GM10248 (cell line): ENCODE measurements at regions not wholly inside any gene's neighbourhood (a gene's known extent, or its start where the extent isn't known, plus 50 kb on each side); places are given as distances from the start of the nearest gene placed in this dataset.

ENCODE experiments used
- CTCF ChIA-PET: fragments of 300-600 bp; sonication (Branson Sonifier 250); formaldehyde crosslinking; extraction: SDS; loops from one replicate; lab custom pipeline; 2021; ENCODE audit warnings: antibody characterized with exemption; lab: Yijun Ruan, JAX
- POLR2A ChIA-PET: fragments of 350-650 bp; sonication (Branson Sonifier 250); formaldehyde crosslinking; extraction: SDS; loops from one replicate; lab custom pipeline; 2020; ENCODE audit warnings: antibody characterized with exemption; lab: Yijun Ruan, JAX
- DNase-seq: peaks from one replicate; pipeline ENCODE4 v3.0.0; 2012; ENCODE audit errors: extremely low spot score
- TF ChIP-seq, protein P1 (sequence below): IDR thresholded peaks from 2 replicates; pipeline ENCODE4 v1.5.1; 2012; ENCODE audit warnings: mild to moderate bottlenecking, low read depth; ENCODE audit errors: extremely low read depth, missing control alignments, control extremely low read depth

DNA sequence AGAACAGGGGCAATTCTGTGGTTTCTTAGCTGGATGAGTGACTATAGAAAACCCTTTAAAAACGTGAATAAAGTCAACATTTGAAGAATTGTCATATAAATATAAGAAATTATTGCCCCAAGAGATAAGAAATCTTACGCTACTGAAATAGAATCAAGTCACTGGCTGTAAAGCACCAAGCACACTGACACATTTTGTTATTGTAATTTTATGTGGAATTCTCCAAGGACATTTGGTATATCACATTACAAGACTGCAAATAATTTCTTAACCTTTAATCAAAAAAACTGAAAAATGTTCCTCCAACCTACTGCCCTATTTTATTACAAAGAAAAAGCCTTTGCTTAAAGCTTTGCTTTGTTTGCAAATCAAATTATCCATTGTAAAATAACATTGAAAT, 383.3 kb downstream of the IPMK start:
- ChIA-PET POLR2A (no interaction called here), CTCF (interaction anchor here (1.3 to 2.0 kb wide), 2 partner anchors 10 to 15 kb away, joined by 3 to 6 read pairs; no protein-coding TSS in a partner anchor)
- DNase-seq: no peak
- TF ChIP-seq, protein P1, sequence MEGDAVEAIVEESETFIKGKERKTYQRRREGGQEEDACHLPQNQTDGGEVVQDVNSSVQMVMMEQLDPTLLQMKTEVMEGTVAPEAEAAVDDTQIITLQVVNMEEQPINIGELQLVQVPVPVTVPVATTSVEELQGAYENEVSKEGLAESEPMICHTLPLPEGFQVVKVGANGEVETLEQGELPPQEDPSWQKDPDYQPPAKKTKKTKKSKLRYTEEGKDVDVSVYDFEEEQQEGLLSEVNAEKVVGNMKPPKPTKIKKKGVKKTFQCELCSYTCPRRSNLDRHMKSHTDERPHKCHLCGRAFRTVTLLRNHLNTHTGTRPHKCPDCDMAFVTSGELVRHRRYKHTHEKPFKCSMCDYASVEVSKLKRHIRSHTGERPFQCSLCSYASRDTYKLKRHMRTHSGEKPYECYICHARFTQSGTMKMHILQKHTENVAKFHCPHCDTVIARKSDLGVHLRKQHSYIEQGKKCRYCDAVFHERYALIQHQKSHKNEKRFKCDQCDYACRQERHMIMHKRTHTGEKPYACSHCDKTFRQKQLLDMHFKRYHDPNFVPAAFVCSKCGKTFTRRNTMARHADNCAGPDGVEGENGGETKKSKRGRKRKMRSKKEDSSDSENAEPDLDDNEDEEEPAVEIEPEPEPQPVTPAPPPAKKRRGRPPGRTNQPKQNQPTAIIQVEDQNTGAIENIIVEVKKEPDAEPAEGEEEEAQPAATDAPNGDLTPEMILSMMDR: no peak

DNA sequence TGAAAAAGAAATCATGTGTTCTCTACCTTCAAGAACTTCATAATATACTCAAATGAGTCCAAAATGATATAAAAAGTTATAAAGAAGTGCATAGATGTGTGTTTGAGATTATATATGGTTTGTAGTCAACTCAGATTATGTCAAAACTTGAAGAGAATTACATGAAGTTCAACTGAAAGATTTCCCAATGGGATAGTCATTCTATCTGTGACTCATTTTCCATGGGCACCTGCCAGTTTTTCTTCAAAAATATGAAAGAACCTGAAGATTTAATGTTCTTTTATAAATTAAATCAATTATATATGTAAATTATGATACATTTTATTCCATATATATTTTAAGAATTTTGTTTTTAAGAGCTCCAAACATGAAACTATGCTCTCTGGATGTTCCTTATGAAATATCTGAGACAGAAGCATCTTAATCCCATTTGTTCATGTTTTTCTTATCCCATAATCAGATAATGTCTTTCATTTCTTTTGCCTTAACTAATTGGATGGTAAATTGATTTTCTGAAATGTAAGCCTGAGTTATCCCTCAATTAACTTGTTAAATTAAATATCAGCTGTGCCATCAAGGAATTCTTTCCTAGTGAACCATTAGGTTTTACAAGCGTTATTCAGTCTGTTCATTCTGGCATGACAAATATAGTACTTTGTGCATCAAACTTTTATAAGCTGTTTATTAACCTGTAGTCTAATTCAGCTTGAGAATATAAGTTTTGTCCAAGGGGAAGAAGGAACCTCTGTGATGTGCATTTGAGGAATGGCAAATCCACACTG, 387.1 kb downstream of the IPMK start:
- ChIA-PET POLR2A (no interaction called here), CTCF (interaction anchor here (1.2 kb wide), 1 partner anchor 11 kb away, joined by 3 read pairs; no protein-coding TSS in a partner anchor)
- TF ChIP-seq, protein P1: no peak
- DNase-seq: no peak

DNA sequence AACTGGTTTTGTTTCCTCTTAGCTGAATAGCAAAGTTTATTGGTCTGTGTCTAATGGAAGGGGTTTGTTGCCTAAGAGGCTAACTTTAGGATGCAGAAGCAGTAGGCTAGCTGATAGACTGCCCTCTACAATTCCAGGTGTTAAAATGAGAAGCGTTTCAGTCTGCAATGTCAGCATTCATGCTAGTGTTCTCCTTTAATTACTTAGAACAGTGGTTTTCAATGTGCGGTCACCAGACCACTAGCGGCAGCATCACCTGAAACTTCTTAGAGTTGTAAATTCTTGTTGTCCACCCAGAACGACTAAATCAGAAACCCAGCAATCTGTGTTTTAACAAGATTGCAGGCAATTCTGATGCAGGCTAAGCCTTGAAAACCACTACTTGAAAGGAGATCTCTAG, 392.9 kb downstream of the IPMK start:
- DNase-seq: no peak
- CTCF ChIA-PET: interaction anchor here (2.6 kb wide), 1 partner anchor 10 kb away, joined by 6 read pairs; no protein-coding TSS in a partner anchor
- POLR2A ChIA-PET: no interaction called here
- TF ChIP-seq, protein P1: no peak

DNA sequence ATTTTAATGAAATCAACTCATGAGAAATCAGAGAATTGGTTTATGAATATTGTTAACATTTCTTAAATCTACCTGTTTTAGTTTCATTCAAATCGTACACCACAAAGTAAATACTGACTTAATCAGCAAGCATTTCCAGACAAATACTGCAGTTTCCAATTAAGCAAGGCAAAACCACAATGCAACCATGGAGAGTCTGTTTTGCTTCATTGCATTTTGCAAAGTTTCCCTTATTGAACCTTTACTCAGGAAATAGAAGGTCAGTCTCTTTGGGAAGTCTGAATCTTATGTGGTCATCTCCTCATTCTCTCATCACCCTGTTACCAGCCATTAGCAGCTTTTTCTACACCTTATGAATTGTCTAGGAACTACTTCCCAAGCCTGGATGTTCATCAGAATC, 400.5 kb downstream of the IPMK start:
- CTCF ChIA-PET: interaction anchor here (1.5 kb wide), 1 partner anchor 23 kb away, joined by 4 read pairs; no protein-coding TSS in a partner anchor
- TF ChIP-seq, protein P1: no peak
- POLR2A ChIA-PET: no interaction called here
- DNase-seq: no peak

DNA sequence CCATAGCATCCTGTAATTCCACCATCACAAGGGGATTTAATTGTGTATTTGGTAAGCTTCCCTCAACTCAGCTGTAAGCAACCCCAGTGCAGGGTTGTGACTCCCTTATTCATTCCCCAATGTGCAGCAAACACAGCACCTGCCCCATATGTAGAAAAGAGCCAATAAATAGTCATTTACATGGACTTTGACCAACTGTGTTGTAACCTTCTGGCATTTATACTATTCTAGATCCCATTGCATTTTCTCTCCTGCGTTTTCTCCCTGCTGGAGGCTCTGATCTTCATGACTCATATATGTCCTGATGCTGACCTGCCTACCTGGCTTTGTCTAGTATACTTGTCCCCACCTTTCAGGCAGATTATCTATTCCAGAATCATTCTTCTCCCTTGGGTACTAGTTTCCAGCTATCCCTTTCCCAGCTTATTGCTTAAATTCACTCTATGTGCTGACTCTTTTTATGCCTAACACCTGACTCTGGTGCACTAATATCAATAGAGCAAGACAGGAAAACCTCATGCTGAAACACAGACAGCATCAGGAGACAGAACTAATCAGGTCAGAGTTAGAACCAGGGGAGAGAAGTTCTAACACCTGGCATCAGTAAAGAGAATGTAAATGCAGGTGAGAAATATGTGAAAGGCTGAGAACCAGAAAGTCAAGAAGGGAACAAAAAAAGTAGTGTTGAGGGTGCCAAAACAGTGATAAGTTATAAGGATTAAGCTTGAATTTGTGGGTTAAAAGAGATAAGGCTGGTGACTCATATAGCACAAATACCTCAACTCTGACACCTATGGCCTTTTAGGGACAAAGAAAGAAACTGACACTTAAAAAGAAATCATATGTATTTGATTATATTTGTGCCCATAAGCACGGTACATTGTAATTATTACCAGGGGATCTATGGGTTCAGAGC, 402.7 kb downstream of the IPMK start:
- CTCF ChIA-PET: no interaction called here
- no peak for DNase-seq
- TF ChIP-seq, protein P1: no peak
- POLR2A ChIA-PET: no interaction called here

DNA sequence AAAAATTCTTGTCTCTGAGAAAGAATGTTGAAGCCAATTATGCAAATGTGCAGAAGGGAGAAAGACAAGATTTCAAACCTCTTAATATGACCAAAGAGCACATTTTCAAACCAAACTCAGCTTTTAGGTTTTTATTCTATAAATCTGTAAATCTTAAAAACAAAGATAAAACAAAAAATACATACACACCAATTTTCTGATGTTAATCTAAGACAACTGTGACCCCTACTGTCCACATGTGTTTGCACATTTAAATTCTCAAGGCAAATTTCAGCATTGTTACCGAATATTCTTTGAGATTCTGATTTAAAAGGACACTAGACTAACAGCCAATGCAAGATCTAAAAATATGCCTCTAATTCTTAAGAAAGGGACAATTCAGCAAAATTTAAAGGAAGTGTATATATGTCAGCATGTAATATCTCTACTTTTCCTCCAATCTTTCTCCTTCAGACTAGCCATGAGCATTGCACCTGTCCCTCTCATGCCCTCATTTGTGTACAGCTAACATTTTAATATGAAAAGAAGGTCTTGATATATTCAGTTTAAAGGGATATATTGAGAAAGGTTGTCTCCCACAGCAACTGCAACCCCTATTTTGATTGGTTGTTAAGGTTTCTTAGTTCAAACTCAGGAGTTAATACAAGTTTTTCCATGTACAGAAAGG, 417.9 kb downstream of the IPMK start:
- CTCF ChIA-PET: interaction anchor here (1.5 to 2.1 kb wide), 4 partner anchors 9 to 52 kb away, joined by 3 to 4 read pairs (median 4); no protein-coding TSS in a partner anchor
- TF ChIP-seq, protein P1: no peak
- no peak for DNase-seq
- POLR2A ChIA-PET: no interaction called here
